Left lung (tissue), 4 donors: ENCODE measurements at regions not wholly inside any gene's neighbourhood (a gene's known extent, or its start where the extent isn't known, plus 50 kb on each side); places are given as distances from the start of the nearest gene placed in this dataset.

ENCODE experiments used
- ATAC-seq: fragments of 200-7000 bp; cut with Tn5 transposase; one replicate; pipeline ENCODE4 v1.9.1; 2020; ENCODE audit warnings: moderate library complexity
- DNase-seq, 4 donors: peaks; one replicate each; pipeline ENCODE4 v3.0.0-alpha.2; 2013 to 2020
- H3K27ac ChIP-seq, 2 donors: fragments of 200-600 bp; sonication (generic) in 1 of 2; one replicate each; pipeline versions ENCODE4 v1.5.0 to v1.8.0; 2020 to 2021
- H3K27me3 ChIP-seq, 2 donors: fragments of 200-600 bp; sonication (generic) in 1 of 2; one replicate each; pipeline versions ENCODE4 v1.5.0 to v1.8.0; 2020 to 2021
- H3K36me3 ChIP-seq, 2 donors: fragments of 200-600 bp; sonication (generic) in 1 of 2; one replicate each; pipeline versions ENCODE4 v1.5.0 to v1.8.0; 2020 to 2021
- H3K4me1 ChIP-seq, 2 donors: fragments of 200-600 bp; one replicate each; pipeline ENCODE4 v1.8.0; 2021
- H3K4me3 ChIP-seq, 2 donors: fragments of 200-600 bp; sonication (generic) in 1 of 2; one replicate each; pipeline versions ENCODE4 v1.5.0 to v1.8.0; 2020 to 2021; ENCODE audit warnings: mild to moderate bottlenecking in 1 of 2
- H3K9me3 ChIP-seq, 2 donors: fragments of 200-600 bp; sonication (generic) in 1 of 2; one replicate each; pipeline versions ENCODE4 v1.5.0 to v1.8.0; 2020 to 2021
- CTCF ChIP-seq, 2 donors: fragments of 200-600 bp; sonication (generic) in 1 of 2; IDR thresholded peaks; one replicate each; pipeline versions ENCODE4 v1.5.0 to v1.8.0; 2021; ENCODE audit warnings: antibody characterized with exemption in 2 of 2
- intact Hi-C, 2 donors: fragments of 100-400 bp; cut with DNase I; formaldehyde crosslinking; loops; one replicate each; pipeline versions ENCODE4 v1.11.2 to v1.14.2; 2022
- donor health status: DM: no; HTN: yes; CAD: no.
- donor health status: DM: no; HTN: no; CAD: no.

- Histone ChIP-seq H3K27me3 (no peaks in the 10 kb centered on the region), H3K27ac (no peak overlapping the region), H3K9me3 (no peaks in the 10 kb centered on the region), H3K4me3 (no peak overlapping the region), H3K36me3 (peaks cover 0 to 21% of the 10 kb centered on the region in 2 donors), H3K4me1 (peaks cover 0 to 3% of the 10 kb centered on the region in 2 donors)
- ATAC-seq (no peak), DNase-seq (no peak)
- no peak for TF ChIP-seq CTCF (IDR thresholded peaks at IDR 0.05)
- intact Hi-C loops = no loop called here
Observed at GRCh38 chr2:74063486-74063885, 78.8 kb downstream of the TET3 start.

DNA sequence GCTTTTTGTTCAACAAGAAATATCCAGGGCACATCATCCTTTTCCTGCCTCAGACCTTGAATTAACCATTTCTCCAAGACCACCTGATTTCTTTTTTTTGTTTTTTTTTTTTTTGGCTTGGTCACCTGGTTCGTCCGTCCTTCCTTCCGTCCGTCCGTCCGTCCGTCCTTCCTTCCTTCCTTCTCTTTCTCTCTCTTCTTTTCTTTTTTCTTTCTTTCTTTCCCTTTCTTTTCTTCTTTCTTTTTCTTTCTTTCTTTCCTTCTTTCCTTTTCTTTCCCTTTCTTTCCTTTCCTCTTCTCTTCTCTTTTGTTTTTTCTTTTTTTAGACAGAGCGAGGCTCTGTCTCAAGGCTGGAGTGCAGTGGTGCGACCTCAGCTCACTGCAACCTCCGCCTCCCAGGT is 80.7 kb downstream of the TET3 start:
- H3K36me3 ChIP-seq = peaks cover 0 to 6% of the 10 kb centered on the region in 2 donors
- no peak for DNase-seq
- H3K27me3 ChIP-seq = no peaks in the 10 kb centered on the region
- H3K9me3 ChIP-seq = no peaks in the 10 kb centered on the region
- no peak overlapping the region for H3K27ac ChIP-seq
- H3K4me1 ChIP-seq = peaks cover 0 to 10% of the 10 kb centered on the region in 2 donors
- intact Hi-C loops = no loop called here
- H3K4me3 ChIP-seq = no peak overlapping the region
- no peak for TF ChIP-seq CTCF (IDR thresholded peaks at IDR 0.05)
- no peak for ATAC-seq

DNA sequence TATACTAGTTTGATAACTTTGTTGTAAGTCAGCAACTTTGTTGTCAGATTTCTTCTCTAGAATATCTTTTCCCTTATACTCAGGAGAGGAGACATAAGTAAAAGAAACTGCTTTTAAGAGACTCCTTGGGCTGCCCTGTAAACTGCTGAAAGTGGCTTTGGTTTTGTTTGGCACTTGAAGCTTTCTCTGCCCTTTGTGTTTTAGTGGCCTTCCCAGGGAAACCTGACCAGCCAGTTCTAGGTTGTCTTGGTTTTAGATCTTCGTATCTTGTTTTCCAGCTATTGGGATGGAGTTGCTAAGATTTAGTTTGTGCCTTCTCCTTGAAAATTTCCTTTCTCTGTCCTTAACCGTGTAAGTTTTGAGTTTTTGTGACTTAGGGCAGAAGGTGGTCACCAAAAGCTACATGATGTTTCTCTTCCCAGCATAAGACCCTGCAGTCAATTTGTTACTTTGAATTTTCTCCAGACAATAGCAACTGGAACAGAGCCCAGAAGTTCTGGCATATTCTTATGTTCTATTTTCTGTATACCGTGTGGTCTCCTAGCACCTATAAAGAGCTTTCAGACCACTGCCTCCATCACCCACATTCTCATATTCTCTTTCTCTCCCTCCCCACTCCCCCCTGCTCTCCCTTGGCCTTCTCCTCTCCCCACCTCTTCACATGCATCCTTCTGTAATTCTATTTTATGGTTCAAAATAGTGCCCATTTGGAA is 81.1 kb downstream of the BOLA3 start:
- no peak for TF ChIP-seq CTCF (IDR thresholded peaks at IDR 0.05)
- H3K27me3 ChIP-seq = no peaks in the 10 kb centered on the region
- H3K36me3 ChIP-seq = peaks cover 0 to 6% of the 10 kb centered on the region in 2 donors
- intact Hi-C loops = no loop called here
- DNase-seq (peak in 2 of 4 donors; percentile 53 to 65), ATAC-seq (peak; percentile 89)
- peaks cover 0 to 20% of the 10 kb centered on the region in 2 donors for H3K4me1 ChIP-seq
- no peak overlapping the region for H3K27ac ChIP-seq
- H3K9me3 ChIP-seq = no peaks in the 10 kb centered on the region
- H3K4me3 ChIP-seq = no peak overlapping the region

DNA sequence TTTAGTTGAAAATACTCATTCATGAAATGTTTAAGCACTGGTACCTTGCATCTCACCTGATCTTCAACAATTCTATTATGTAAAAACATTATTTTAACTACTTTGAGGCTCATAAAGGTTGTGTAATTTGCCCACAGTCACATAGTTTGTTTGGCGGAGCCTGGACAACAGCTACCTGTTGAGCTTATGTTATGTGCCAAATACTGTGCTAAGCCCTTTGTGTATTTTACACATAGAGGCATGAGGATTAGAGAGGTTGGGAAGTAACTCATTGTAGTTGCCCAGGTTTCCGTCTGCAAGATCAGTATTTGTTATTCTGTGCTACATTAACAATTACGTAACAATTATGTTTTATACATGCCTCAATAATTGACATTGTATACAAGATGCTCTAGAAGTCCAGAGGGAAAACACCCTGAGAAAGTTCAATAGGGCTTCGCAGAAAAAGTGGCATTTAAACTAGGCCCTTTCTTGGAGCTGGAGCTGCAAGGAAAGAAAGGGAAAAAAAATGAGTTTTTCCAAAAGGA is 80.4 kb downstream of the BOLA3 start:
- Histone ChIP-seq H3K36me3 (peaks cover 0 to 6% of the 10 kb centered on the region in 2 donors), H3K27me3 (no peaks in the 10 kb centered on the region), H3K27ac (no peak overlapping the region), H3K4me3 (no peak overlapping the region), H3K4me1 (peaks cover 0 to 26% of the 10 kb centered on the region in 2 donors), H3K9me3 (no peaks in the 10 kb centered on the region)
- intact Hi-C loops = no loop called here
- no peak for TF ChIP-seq CTCF (IDR thresholded peaks at IDR 0.05)
- DNase-seq (no peak), ATAC-seq (peak; percentile 73)

GRCh38 chr2:74070991-74071390 is 76.7 kb downstream of the BOLA3 start:
- Histone ChIP-seq H3K36me3 (peaks cover 0 to 21% of the 10 kb centered on the region in 2 donors), H3K4me1 (peaks cover 3 to 40% of the 10 kb centered on the region in 2 donors), H3K27ac (peak overlapping the region in 1 of 2 donors; percentile 30), H3K27me3 (no peaks in the 10 kb centered on the region), H3K4me3 (no peak overlapping the region), H3K9me3 (no peaks in the 10 kb centered on the region)
- intact Hi-C loops = no loop called here
- DNase-seq = no peak
- TF ChIP-seq CTCF (IDR thresholded peaks at IDR 0.05) = no peak
- no peak for ATAC-seq
